Body of pancreas (tissue), 4 donors: ENCODE measurements at regions not wholly inside any gene's neighbourhood (a gene's known extent, or its start where the extent isn't known, plus 50 kb on each side); places are given as distances from the start of the nearest gene placed in this dataset.

Source experiments
- CTCF ChIP-seq, 7 experiments: fragments of 450-650 bp in 4 of 7; fragments of 200-600 bp in 3 of 7; sonication (generic) in 3 of 7; IDR thresholded peaks; one replicate each; pipeline ENCODE4 v1.5.1; 2016 to 2019; ENCODE audit warnings: antibody characterized with exemption in 7 of 7
- POLR2A ChIP-seq, 3 donors: fragments of 450-650 bp; IDR thresholded peaks; one replicate each; pipeline ENCODE4 v1.6.1; 2016; ENCODE audit warnings: antibody characterized with exemption in 3 of 3, mild to moderate bottlenecking in 2 of 3

GRCh38 chr3:5560199-5560598 is 372.7 kb downstream of the EDEM1 start:
- no peak for TF ChIP-seq CTCF (IDR thresholded peaks at IDR 0.05)
- TF ChIP-seq POLR2A (IDR thresholded peaks at IDR 0.05), result no peak
